GM21515 (cell line): ENCODE measurements at regions not wholly inside any gene's neighbourhood (a gene's known extent, or its start where the extent isn't known, plus 50 kb on each side); places are given as distances from the start of the nearest gene placed in this dataset.
"Not testable (repeated sequence)": the region's sequence is repeated elsewhere in the genome, so short reads cannot be mapped to it uniquely, and the experiment has no call there.

Source experiments
- ATAC-seq: cut with Tn5 transposase; IDR thresholded peaks from one replicate; pipeline ENCODE4 v1.9.1; 2021; ENCODE audit not compliant: unreplicated experiment

- no peak for ATAC-seq
Observed at GRCh38 chr2:136297312-136297711, 179.4 kb upstream of the CXCR4 start.

GRCh38 chr2:136295168-136295567, 177.2 kb upstream of the CXCR4 start:
- ATAC-seq: no peak

- ATAC-seq: no peak
Observed at GRCh38 chr2:136291871-136292270, 173.9 kb upstream of the CXCR4 start.

- ATAC-seq: no peak
Observed at GRCh38 chr2:136290326-136290725, 172.4 kb upstream of the CXCR4 start.

GRCh38 chr2:136288249-136288648, 170.3 kb upstream of the CXCR4 start:
- ATAC-seq: no peak

GRCh38 chr2:136286423-136286822, 168.5 kb upstream of the CXCR4 start:
- ATAC-seq: no peak

- peak; percentile 58 for ATAC-seq
Observed at GRCh38 chr2:136284226-136285119, 166.5 kb upstream of the CXCR4 start.

- ATAC-seq: no peak
Observed at GRCh38 chr2:136282251-136282650, 164.3 kb upstream of the CXCR4 start.

- no peak for ATAC-seq
Observed at GRCh38 chr2:136281281-136282114, 163.5 kb upstream of the CXCR4 start.

- ATAC-seq: not testable (repeated sequence)
Observed at GRCh38 chr2:136266346-136266745, 148.4 kb upstream of the CXCR4 start.

GRCh38 chr2:136259551-136259950, 141.6 kb upstream of the CXCR4 start:
- no peak for ATAC-seq

- no peak for ATAC-seq
Observed at GRCh38 chr2:136257893-136258292, 139.9 kb upstream of the CXCR4 start.

- peak; percentile 46 for ATAC-seq
Observed at GRCh38 chr2:136255648-136256461, 137.9 kb upstream of the CXCR4 start.

GRCh38 chr2:136255127-136255526, 137.2 kb upstream of the CXCR4 start:
- no peak for ATAC-seq

- ATAC-seq: no peak
Observed at GRCh38 chr2:136254681-136255080, 136.7 kb upstream of the CXCR4 start.

GRCh38 chr2:136253288-136254004, 135.5 kb upstream of the CXCR4 start:
- no peak for ATAC-seq

- ATAC-seq: no peak
Observed at GRCh38 chr2:136251885-136252585, 134.1 kb upstream of the CXCR4 start.

GRCh38 chr2:136251197-136251884, 133.4 kb upstream of the CXCR4 start:
- no peak for ATAC-seq

GRCh38 chr2:136250131-136250530, 132.2 kb upstream of the CXCR4 start:
- ATAC-seq: no peak
